A673 (cell line): ENCODE measurements at regions not wholly inside any gene's neighbourhood (a gene's known extent, or its start where the extent isn't known, plus 50 kb on each side); places are given as distances from the start of the nearest gene placed in this dataset.

Source experiments
- CTCF ChIP-seq: fragments of 300-800, 200-600 bp; sonication (generic); conservative IDR thresholded peaks from 2 replicates; pipeline ENCODE4 v1.5.1; 2017; ENCODE audit warnings: low read depth, mild to moderate bottlenecking, antibody characterized with exemption, low read length, moderate library complexity, mixed read lengths
- EZH2 ChIP-seq: fragments of 200-600 bp; sonication (generic); IDR thresholded peaks from 2 replicates; pipeline ENCODE4 v1.6.1; 2017; ENCODE audit warnings: borderline replicate concordance, low read depth, mild to moderate bottlenecking, mixed read lengths, antibody characterized with exemption, low read length; ENCODE audit not compliant: poor library complexity, severe bottlenecking

- no peak for TF ChIP-seq CTCF
- TF ChIP-seq EZH2, result no peak
Measured at GRCh38 chr12:67137256-67137655, 131.9 kb upstream of the CAND1 start.
